GM12864 (cell line): ENCODE measurements at regions not wholly inside any gene's neighbourhood (a gene's known extent, or its start where the extent isn't known, plus 50 kb on each side); places are given as distances from the start of the nearest gene placed in this dataset.
"Not testable (repeated sequence)": the region's sequence is repeated elsewhere in the genome, so short reads cannot be mapped to it uniquely, and the experiment has no call there.

Experiments used
- DNase-seq: peaks from one replicate; pipeline ENCODE4 v3.0.0-alpha.2; 2011; ENCODE audit warnings: low read depth
- H3K4me3 ChIP-seq: 2 replicates; pipeline ENCODE4 v1.5.1; 2011; ENCODE audit warnings: mild to moderate bottlenecking, low read depth, low read length, control low read depth
- TF ChIP-seq, protein P1 (sequence below): IDR thresholded peaks from 2 replicates; pipeline ENCODE4 v1.5.1; 2011; ENCODE audit warnings: low read depth, mild to moderate bottlenecking, moderate library complexity, low read length, control low read depth, inconsistent platforms; ENCODE audit errors: missing control alignments

DNA sequence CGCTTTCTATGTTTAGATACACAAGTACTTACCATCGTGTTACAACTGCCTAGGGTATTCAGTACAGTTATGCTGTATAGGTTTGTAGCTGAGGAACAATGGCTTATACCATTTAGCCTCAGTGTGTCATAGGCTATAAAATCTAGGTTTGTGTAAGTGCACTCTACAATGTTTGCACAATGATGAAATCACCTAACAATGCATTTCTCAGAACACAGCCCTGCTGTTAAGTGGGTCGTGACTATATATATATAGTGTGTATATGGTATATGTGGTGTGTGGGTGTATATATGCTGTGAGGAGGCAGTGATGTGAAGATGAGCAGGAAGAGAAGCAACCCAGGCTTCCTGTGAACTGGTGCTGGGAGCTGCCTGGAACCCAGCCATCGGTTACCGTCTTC is 65.6 kb upstream of the MKI67 start:
- DNase-seq = no peak
- no peak overlapping the region for H3K4me3 ChIP-seq
- TF ChIP-seq, protein P1, sequence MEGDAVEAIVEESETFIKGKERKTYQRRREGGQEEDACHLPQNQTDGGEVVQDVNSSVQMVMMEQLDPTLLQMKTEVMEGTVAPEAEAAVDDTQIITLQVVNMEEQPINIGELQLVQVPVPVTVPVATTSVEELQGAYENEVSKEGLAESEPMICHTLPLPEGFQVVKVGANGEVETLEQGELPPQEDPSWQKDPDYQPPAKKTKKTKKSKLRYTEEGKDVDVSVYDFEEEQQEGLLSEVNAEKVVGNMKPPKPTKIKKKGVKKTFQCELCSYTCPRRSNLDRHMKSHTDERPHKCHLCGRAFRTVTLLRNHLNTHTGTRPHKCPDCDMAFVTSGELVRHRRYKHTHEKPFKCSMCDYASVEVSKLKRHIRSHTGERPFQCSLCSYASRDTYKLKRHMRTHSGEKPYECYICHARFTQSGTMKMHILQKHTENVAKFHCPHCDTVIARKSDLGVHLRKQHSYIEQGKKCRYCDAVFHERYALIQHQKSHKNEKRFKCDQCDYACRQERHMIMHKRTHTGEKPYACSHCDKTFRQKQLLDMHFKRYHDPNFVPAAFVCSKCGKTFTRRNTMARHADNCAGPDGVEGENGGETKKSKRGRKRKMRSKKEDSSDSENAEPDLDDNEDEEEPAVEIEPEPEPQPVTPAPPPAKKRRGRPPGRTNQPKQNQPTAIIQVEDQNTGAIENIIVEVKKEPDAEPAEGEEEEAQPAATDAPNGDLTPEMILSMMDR = no peak

DNA sequence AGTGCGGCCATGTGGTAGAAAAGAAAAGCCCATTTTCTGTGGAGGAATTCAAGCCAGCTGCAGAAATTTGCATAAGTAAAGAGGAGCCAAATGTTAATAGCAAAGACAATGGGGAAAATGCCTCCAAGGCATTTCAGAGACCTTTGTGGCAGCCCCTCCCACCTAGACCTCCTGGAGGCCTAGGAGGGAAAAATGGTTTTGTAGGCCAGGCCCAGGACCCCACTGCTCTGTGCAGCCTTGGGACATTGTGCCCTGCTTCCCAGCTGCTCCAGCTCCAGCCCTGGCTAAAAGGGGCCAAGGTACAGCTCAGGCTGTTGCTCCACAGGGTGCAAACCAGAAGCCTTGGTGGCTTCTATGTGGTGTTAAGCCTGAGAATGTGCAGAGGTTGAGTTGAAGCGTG is 75.6 kb upstream of the MKI67 start:
- H3K4me3 ChIP-seq, DNase-seq: not testable (repeated sequence)

DNA sequence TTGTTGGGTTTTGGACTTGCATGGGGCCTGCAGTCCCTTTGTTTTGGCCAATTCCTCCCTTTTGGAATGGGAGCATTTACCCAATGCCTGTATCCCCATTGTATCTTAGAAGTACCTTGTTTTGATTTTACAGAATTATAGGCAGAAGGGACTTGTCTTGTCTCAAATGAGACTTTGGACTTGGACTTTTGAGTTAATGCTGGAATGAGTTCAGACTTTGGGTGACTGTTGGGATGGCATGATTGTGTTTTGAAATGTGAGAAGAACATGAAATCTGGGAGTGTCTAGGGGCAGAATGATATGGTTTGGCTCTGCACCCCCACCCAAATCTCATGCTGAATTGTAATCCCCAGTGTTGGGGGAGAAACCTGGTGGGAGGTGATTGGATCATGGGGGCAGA is 76.8 kb upstream of the MKI67 start:
- no peak for DNase-seq
- H3K4me3 ChIP-seq = no peak overlapping the region
- TF ChIP-seq, protein P1 = no peak

DNA sequence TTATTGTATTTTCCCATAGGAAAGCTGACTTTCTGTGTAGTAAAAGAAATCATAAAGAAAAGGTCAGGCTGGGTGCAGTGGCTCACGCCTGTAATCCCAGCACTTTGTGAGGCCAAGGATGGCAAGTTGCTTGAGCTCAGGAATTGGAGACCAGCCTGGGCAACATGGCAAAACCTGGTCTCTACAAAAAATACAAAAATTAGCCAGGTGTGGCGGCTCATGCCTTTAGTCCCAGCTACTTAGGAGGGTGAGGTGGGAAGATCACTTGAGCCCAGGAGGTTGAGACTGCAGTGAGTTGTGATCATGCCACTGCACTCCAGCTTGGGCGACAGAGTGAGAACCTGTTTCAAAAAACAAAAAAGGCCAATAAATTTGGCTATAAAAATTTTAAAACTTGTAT is 79.4 kb upstream of the MKI67 start:
- H3K4me3 ChIP-seq, DNase-seq: not testable (repeated sequence)

DNA sequence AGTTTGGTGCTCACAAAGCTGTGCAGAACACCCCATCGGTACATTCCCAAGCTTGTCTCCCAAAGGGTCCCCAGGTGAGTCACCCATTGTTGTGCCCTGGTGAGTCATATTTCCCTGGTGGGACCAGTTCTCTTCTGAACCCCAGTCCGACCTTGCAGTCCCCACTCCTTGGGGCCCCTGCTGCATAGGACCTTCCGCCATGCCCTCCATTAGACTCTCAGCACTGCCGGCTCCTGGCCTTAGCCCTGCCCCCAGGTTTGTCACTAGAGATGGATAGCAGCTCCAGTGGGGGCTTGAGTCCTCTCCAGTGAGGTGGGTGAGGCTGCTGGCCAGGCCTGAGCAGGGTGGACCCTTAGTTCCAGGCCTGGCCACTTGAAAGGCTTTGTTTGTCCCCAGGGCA is 80.5 kb upstream of the MKI67 start:
- TF ChIP-seq, protein P1 = no peak
- DNase-seq = no peak
- H3K4me3 ChIP-seq = no peak overlapping the region

DNA sequence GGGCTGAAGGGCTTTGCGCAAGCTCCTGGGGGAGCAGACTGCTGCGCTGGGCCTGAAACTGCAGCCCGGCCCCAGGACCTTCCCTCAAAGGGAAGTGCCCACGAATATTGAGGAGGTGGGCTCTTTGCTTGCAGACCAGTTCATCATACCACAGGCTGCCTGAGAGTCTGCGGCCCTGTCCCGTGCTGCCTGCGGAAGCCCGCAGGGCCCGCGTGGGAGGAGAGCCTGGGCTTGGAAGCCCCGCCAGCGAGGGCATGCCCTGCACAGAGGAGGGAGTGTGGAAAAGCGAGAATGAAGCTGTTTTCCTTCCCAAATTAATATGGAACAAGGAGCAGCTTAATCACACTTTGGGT is 83.6 kb upstream of the MKI67 start:
- TF ChIP-seq, protein P1 = no peak
- no peak overlapping the region for H3K4me3 ChIP-seq

DNA sequence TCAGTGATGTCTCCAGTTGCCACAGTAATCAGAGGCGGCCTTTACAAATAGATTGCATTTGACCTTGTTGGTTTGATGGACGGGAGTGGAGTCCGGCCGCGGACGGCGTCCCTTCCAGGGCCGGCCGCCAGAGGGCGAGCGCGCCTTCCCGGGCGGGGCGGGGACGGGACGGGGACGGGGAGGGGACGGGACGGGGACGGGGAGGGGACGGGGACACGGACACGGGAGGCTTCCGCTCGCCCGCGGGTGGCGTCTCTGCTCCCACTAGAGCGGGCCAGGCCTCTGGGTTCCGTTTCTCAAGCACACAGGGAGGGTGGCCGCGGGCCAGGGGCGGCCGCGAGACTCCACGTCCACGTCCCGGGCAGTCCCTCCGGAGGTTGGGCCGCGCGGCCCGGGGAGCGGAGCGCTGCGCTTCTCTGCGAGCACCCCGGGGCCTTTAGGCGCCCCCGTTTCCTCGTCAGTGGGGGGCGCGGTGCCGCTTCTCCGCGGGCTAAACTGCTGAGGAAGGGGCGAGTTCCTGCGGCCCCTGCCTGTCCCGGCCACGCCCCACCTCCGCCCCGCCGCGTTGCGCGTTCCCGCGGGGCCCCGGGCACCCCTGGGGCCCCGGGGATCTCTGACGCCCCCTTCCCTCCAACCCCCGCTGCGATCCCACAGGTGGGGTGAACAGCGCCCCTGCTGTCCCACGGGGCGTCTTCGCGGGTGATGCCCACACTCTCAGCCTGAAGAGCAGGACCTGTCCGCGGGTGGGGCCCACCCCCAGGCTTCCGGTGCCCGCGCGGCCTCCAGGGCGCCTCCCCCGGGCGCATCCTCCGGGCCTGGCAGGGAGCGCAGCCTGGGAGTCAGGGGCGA is 84.2 kb upstream of the MKI67 start:
- TF ChIP-seq, protein P1 = peak; percentile 75
- DNase-seq = no peak
- peak overlapping the region; percentile 44 for H3K4me3 ChIP-seq

More for the DNA sequence above, 83.6 kb upstream of the MKI67 start:
- no peak for DNase-seq

DNA sequence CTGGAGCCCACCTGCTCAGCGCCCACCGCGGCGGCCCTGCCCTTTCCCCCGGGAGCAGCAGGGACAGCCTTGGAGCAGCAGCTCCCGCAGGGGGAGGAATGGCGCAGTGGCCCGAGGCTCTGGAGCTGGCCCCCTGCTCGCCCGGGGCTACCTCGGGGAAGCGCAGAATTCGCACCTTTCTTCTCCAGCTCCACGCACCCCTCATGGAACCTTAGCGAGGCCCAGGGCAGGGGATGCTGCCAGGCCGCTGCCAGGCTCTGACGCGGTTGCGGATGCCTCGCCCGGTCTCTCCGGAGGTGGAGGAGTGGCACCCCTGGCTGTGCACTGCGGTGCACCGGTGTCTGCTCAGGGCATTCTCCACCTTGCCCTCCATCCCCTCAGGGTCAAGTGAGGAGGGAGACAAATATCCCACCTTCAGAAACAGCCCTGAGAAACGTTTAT is 84.9 kb upstream of the MKI67 start:
- DNase-seq = no peak
- TF ChIP-seq, protein P1 = no peak
- no peak overlapping the region for H3K4me3 ChIP-seq
